Neuron (in vitro differentiated cells): ENCODE measurements at regions not wholly inside any gene's neighbourhood (a gene's known extent, or its start where the extent isn't known, plus 50 kb on each side); places are given as distances from the start of the nearest gene placed in this dataset.

Experiments used
- H2AFZ ChIP-seq: one replicate; pipeline ENCODE4 v1.6.1; 2013; ENCODE audit warnings: low read depth, mild to moderate bottlenecking, inconsistent platforms, low read length, moderate library complexity
- H3K27me3 ChIP-seq: one replicate; pipeline ENCODE4 v1.6.1; 2013; ENCODE audit warnings: low read length; ENCODE audit not compliant: insufficient read depth
- H3K36me3 ChIP-seq: one replicate; pipeline ENCODE4 v1.6.1; 2013; ENCODE audit warnings: low read length; ENCODE audit not compliant: insufficient read depth
- H3K4me1 ChIP-seq: one replicate; pipeline ENCODE4 v1.6.1; 2013; ENCODE audit warnings: low read length; ENCODE audit not compliant: insufficient read depth
- H3K4me3 ChIP-seq: 2 replicates; pipeline ENCODE4 v1.5.1; 2013; ENCODE audit warnings: mild to moderate bottlenecking, low read length, moderate library complexity
- H3K9me3 ChIP-seq: one replicate; pipeline ENCODE4 v1.6.1; 2013; ENCODE audit warnings: low read length

DNA sequence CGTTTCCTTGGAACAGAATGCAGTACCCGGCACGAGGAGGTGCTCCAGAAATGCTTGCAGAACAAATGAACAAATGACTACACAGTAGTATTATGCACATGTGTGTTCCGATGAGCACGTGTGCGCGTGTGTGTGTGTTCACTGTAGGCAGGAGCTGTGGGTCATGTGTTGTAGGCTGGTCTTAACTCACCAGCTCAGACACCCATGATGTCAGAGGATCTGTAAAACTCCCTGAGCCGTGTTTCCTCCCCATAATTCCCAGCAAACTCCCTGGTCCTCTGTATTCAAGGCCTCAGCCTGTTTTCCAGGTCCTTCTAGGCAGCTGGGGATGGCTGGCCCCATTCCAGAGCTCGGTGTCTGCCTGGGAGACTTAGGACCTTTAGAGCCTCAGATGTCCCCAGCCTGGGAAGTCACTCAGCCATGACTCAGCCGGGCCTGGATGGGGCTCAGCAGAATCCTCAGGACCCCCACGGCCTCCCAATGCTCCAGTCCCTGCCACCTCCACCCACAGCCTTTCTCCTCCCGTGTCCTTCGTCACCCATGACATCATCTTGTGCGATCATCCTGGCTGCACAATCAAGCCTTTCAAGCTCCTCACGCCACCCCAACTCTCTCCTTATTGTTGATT lies 475.0 kb upstream of the SULF2 start:
- no peaks in the 10 kb centered on the region for H3K4me1 ChIP-seq
- H3K9me3 ChIP-seq, result no peaks in the 10 kb centered on the region
- H3K4me3 ChIP-seq, result no peak overlapping the region
- no peaks in the 10 kb centered on the region for H3K27me3 ChIP-seq
- H2AFZ ChIP-seq, result no peak overlapping the region
- no peaks in the 10 kb centered on the region for H3K36me3 ChIP-seq

DNA sequence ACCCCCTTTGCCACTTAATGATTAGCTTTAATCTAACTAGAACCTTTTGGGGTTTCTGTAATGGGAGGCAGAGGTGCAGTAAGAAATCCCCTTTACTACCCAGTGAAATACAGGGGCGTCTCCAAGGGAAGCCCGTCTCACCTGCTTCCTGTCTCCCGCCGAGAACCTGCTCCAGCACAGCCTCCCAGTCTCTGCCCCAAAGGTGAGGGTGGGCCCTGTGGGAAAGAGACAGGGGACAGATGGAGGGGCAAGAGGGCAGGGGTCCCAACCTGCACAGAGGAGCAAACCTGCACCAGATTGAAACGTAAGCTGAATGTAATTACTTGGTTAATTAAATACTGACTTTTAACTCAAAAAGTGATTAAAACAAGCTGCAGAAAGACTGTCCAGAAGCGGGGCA lies 474.2 kb upstream of the SULF2 start:
- no peaks in the 10 kb centered on the region for H3K9me3 ChIP-seq
- no peaks in the 10 kb centered on the region for H3K27me3 ChIP-seq
- no peaks in the 10 kb centered on the region for H3K36me3 ChIP-seq
- no peaks in the 10 kb centered on the region for H3K4me1 ChIP-seq
- H3K4me3 ChIP-seq, result no peak overlapping the region
- H2AFZ ChIP-seq, result no peak overlapping the region

DNA sequence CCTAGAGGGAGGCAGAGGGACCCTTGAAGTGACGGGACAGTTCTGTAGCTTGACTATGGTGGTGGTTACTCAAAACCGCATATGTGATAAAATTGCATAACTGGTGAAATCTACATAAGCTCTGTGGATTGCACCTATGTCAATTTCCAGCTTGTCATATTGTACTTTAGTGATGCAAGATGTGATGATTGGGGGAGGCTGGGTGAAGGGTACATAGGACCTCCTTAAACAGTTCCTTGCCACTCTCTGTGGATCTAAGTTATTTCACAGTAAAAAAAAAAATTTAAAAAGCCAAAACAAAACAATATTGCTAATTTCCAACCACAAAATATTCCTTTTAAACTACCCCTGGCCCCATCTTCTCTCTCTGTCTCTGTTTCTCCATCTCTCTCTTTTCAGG lies 472.6 kb upstream of the SULF2 start:
- Histone ChIP-seq H3K36me3 (no peaks in the 10 kb centered on the region), H3K27me3 (no peaks in the 10 kb centered on the region), H2AFZ (no peak overlapping the region), H3K4me3 (no peak overlapping the region), H3K9me3 (no peaks in the 10 kb centered on the region), H3K4me1 (no peaks in the 10 kb centered on the region)

DNA sequence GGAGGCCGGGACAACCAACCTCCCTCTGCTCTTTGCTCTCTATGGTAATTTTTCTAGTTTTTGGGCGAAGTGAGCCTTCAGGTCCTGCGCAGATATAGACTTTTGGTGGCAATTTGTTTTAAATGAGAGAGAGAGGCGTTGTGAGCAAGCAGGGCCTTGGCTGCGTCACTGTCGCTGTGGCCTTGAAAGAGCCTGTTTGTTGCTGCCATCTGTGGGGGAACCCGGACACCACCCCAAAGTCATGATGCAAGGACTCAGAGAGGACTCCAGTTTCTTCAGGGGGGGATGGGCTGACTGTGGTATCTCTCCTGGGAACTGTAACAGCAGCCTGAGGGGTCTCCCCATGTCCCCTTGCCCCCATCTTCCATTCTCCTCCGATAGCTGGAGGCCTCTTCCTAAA lies 462.7 kb upstream of the SULF2 start:
- Histone ChIP-seq H2AFZ (no peak overlapping the region), H3K27me3 (no peaks in the 10 kb centered on the region), H3K4me3 (no peak overlapping the region), H3K9me3 (no peaks in the 10 kb centered on the region), H3K36me3 (no peaks in the 10 kb centered on the region), H3K4me1 (no peaks in the 10 kb centered on the region)

DNA sequence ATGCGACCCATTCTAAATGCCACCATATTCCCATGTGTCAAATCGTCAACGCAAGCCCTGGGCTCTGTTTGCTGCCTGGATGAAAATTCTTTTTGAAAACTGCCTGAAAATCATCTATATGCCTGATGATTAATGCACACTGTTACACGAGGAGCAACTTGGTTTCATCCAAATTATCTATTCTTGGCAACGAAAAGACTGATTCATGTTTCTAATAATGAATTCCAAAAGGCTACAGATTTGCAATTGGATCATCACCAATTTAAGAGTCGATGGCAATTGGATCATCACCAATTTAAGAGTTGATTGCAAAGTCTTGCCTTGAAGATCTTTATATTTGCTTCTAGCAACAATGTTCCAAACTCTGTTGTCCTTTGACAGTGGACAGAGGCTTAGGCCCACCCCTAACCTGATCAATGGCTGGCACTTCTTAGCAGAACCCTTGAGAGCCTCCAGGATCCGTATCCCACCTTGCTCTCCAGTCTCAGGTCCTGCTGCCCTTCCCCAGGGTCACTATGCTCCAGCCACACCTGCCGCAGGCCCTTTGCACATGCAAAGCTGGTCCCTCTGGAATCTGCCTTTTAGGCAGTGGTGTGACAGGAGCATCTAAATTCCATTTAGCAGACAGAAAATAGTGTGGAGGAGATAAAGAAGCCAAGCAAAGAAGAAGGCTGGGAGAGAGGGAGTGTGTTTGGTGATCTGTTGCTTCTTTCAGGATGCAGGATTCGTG lies 460.9 kb upstream of the SULF2 start:
- H3K4me1 ChIP-seq, result no peaks in the 10 kb centered on the region

DNA sequence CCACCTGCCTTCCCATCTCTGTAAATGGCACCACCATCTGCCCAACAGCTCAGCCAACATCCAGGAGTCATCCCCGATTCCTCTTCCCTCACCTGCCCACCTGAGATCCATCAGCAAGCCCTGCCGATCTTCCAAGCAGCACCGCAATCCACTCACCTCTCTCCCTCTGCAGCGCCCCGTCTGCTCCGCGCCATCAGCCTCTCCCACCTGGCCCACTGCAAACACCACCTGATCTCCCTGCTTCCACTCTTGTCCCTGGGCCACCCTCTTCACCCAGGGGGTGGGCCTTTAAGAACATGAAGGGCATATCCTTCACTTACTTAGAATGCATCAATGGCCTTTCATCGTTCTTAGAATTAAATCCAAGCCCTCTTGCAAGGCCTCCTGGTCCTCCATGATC lies 457.3 kb upstream of the SULF2 start:
- H3K27me3 ChIP-seq, result no peaks in the 10 kb centered on the region
- no peak overlapping the region for H2AFZ ChIP-seq
- no peaks in the 10 kb centered on the region for H3K4me1 ChIP-seq
- no peaks in the 10 kb centered on the region for H3K9me3 ChIP-seq
- H3K36me3 ChIP-seq, result no peaks in the 10 kb centered on the region
- no peak overlapping the region for H3K4me3 ChIP-seq

More for the DNA sequence above, 460.9 kb upstream of the SULF2 start:
- H3K27me3 ChIP-seq, result no peaks in the 10 kb centered on the region
- H3K9me3 ChIP-seq, result no peaks in the 10 kb centered on the region
- no peak overlapping the region for H3K4me3 ChIP-seq
- no peaks in the 10 kb centered on the region for H3K36me3 ChIP-seq
- H2AFZ ChIP-seq, result no peak overlapping the region

DNA sequence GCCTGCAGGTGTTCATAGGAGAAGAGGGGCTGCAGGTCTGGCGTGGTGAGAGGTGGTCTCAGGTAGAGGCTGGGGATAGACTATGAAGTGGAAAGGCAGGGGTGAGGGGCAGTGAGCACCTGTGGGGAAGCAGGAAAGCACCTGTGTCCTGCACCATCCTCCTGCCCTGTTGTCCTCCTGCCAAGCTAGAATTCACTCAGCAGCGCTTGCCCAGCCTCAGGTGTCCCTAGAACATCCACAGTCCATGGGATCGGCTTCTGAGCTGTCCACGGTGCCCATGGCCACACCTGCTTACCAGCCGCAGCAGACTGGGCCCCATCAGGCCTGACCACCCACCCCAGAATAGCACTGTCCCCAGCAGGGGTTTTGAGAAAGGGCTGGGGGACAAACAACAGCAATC lies 456.2 kb upstream of the SULF2 start:
- Histone ChIP-seq H3K9me3 (no peaks in the 10 kb centered on the region), H3K36me3 (no peaks in the 10 kb centered on the region), H2AFZ (no peak overlapping the region), H3K4me3 (no peak overlapping the region), H3K4me1 (no peaks in the 10 kb centered on the region), H3K27me3 (no peaks in the 10 kb centered on the region)

DNA sequence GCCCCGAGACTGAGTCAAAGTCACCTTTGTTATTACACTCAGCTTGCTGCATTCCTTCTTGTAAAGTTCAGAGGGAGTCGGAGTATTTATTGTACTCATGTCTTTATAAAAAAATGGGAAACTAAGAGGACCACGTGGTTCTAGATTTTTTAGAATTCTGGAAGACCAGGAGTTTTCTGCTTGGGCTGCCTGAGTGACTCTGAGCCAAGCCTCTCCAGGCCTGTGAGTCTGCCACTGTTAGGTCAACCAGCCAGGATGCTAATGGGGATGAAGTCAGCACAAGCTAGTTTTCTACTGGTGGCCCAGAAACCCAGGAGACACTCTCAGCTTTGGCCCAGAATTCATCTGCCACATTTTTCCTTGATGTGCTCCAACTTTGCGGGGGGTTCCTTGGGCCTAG lies 453.5 kb upstream of the SULF2 start:
- Histone ChIP-seq H3K27me3 (no peaks in the 10 kb centered on the region), H3K9me3 (no peaks in the 10 kb centered on the region), H3K4me1 (no peaks in the 10 kb centered on the region), H3K36me3 (no peaks in the 10 kb centered on the region), H2AFZ (no peak overlapping the region), H3K4me3 (no peak overlapping the region)

DNA sequence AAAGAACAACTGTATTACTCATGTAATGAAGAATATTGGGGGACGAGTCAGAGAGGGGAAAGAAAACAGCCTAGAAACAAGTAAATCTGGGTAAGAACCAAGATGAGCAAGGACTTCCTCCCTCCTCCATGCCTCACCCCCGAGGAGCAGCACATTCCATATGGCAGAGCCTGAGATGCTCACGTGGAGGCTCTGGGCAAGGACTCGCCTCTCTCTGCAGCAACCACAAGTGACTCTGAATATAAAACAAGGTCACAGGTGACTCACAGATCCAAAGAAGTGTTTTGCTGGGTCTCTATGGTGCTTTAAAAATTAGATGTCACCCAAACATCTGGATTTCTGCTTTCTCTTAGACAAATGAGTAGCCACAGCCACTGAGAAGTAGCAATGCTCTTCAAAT lies 453.0 kb upstream of the SULF2 start:
- H3K9me3 ChIP-seq, result no peaks in the 10 kb centered on the region
- H3K4me1 ChIP-seq, result no peaks in the 10 kb centered on the region
- H3K36me3 ChIP-seq, result no peaks in the 10 kb centered on the region
- H3K27me3 ChIP-seq, result no peaks in the 10 kb centered on the region
- H3K4me3 ChIP-seq, result no peak overlapping the region
- no peak overlapping the region for H2AFZ ChIP-seq

DNA sequence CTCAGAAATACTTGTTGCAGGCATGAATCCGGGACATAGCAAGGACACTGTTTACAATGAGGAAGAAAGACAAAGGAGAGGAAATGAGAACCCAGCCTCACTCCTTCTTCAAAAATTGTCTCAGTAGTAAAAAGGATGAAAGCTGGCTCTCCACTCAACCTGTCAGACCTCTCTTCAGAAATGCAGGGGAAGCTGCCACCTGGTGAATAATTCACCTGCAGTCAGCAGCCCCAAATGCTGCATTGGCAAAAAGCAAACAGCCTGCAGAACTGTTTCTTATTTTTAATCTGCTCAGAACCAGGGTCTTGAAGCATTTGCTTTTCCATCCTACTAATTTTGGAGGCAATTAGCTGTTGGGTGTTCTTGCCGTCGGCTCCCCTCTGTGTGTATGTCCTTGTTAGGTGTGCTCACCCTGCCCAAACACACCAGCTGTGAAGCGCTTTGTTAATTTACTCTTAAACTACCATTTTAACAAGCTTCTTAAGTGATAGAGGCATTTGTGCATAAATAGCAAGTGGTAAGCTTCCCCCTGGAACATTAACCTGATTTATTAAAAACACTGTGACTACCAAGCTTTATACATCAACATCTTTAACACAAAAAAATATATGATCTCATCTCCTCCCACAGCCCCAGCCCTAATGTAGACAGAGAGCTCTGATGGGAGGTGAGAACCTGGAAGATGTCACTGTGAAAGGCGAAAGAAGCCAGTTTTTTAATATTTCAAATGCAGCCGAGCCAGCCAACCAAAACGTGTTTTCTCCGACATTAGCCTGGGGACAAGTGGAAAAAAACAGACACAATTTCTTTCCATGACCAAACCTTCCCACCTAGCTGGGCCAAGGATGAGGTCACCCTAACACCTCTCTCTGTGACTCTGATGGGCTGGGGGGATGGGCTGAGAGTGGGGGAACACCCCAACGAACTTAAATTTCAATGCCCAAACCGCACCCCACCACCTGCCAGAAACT lies 451.0 kb upstream of the SULF2 start:
- Histone ChIP-seq H2AFZ (no peak overlapping the region), H3K4me3 (no peak overlapping the region), H3K36me3 (no peaks in the 10 kb centered on the region), H3K4me1 (peaks cover 4% of the 10 kb centered on the region), H3K27me3 (no peaks in the 10 kb centered on the region), H3K9me3 (peaks cover 6% of the 10 kb centered on the region)

DNA sequence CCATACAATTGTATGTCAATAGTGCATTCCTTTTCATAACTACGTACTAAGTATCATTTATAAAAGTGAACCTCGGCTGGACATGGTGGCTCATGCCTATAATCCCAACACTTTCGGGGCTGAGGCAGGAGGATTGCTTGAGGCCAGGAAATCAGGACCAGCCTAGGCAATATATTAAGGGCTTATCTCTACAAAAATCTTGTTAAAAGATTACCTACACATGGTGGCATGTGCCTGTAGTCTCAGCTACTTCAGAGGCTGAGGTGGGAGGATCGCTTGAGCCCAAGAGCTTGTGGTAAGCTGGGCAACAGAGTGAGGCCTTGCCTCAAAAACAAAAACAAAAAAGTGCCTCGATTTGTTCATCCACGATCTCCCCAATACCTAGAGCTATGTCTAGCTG lies 449.7 kb upstream of the SULF2 start:
- H3K4me1 ChIP-seq, result peaks cover 4% of the 10 kb centered on the region
- no peak overlapping the region for H3K4me3 ChIP-seq
- no peaks in the 10 kb centered on the region for H3K36me3 ChIP-seq
- no peak overlapping the region for H2AFZ ChIP-seq
- no peaks in the 10 kb centered on the region for H3K27me3 ChIP-seq
- peaks cover 10% of the 10 kb centered on the region for H3K9me3 ChIP-seq

DNA sequence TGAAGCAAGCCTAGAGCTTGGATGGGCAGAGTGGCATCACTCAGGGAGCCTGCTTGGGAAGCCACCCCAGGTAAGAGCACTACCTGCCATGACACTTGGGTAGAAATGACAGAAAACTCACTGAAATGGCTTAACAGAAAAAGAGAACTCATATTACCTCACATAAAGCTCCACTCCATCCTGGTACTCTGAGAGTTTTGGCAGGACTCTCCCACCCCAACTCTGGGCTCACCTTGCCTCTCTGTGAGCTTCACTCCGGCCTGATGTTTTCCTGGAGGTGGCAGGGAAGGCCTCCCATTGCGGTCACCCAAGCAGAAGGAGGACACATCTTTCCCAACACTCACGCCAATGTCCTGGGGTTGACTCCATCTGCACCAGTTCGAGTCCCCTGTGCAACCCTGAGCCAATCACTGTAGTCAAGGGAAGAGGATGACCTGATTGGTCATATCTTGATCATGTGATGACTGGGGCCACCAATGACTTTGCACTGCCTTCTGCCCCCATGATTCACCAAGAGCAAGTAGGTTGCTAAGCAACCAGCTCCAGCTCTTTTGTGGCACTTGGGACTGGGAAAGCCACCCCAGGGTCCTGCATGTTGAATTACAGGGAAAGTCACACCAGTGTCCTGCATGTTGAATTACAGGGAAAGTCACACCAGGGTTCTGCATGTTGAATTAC lies 446.1 kb upstream of the SULF2 start:
- Histone ChIP-seq H3K4me1 (peaks cover 4% of the 10 kb centered on the region), H3K27me3 (no peaks in the 10 kb centered on the region), H3K36me3 (no peaks in the 10 kb centered on the region), H3K9me3 (peaks cover 10% of the 10 kb centered on the region), H3K4me3 (no peak overlapping the region), H2AFZ (no peak overlapping the region)

DNA sequence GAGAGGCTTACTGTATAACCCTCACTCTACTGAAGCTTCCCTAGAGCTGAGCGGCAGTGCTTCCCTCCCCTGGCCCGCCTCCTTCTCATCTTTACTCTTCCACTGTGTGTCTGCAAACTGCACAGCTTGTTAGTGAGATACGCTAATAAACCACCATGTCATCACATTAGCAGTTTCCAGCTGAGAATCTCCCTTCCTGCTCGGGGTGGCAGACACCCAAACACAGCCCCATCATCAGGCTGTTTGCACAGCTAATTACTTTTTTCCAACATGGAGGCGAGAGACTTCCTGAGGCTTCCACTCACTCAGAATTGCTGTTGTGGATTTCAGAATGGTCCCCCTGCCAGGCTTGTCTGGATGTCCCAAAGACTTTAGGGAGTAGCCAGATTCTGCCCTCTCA lies 444.9 kb upstream of the SULF2 start:
- no peak overlapping the region for H2AFZ ChIP-seq
- H3K9me3 ChIP-seq, result peaks cover 10% of the 10 kb centered on the region
- H3K27me3 ChIP-seq, result peaks cover 4% of the 10 kb centered on the region
- H3K4me1 ChIP-seq, result peaks cover 4% of the 10 kb centered on the region
- no peaks in the 10 kb centered on the region for H3K36me3 ChIP-seq
- no peak overlapping the region for H3K4me3 ChIP-seq
